AG08395 (cell line): ENCODE measurements at regions not wholly inside any gene's neighbourhood (a gene's known extent, or its start where the extent isn't known, plus 50 kb on each side); places are given as distances from the start of the nearest gene placed in this dataset.

Experiments used
- DNase-seq: peaks from one replicate; pipeline ENCODE4 v3.0.0; 2012; ENCODE audit warnings: mixed read lengths, low spot score

GRCh38 chr1:185578293-185578692 lies 155.9 kb upstream of the HMCN1 start:
- DNase-seq: no peak

- DNase-seq: no peak
These were observed 159.9 kb upstream of the HMCN1 start for GRCh38 chr1:185574139-185574875.

- no peak for DNase-seq
These were observed 160.5 kb upstream of the HMCN1 start for GRCh38 chr1:185573677-185574076.

GRCh38 chr1:185573162-185573561 lies 161.0 kb upstream of the HMCN1 start:
- DNase-seq: no peak

GRCh38 chr1:185570962-185571361 lies 163.2 kb upstream of the HMCN1 start:
- no peak for DNase-seq

- no peak for DNase-seq
These were observed 165.8 kb upstream of the HMCN1 start for GRCh38 chr1:185568155-185569123.

GRCh38 chr1:185567440-185567839 lies 166.8 kb upstream of the HMCN1 start:
- DNase-seq: no peak

GRCh38 chr1:185566995-185567394 lies 167.2 kb upstream of the HMCN1 start:
- DNase-seq: no peak

- DNase-seq: peak; percentile 41
These were observed 168.9 kb upstream of the HMCN1 start for GRCh38 chr1:185565302-185565701.

- no peak for DNase-seq
These were observed 169.4 kb upstream of the HMCN1 start for GRCh38 chr1:185564816-185565215.

GRCh38 chr1:185562461-185563359 lies 171.5 kb upstream of the HMCN1 start:
- DNase-seq: no peak

- no peak for DNase-seq
These were observed 172.6 kb upstream of the HMCN1 start for GRCh38 chr1:185561629-185562028.

- DNase-seq: no peak
These were observed 173.4 kb upstream of the HMCN1 start for GRCh38 chr1:185560760-185561159.

- peak; percentile 60 for DNase-seq
These were observed 174.4 kb upstream of the HMCN1 start for GRCh38 chr1:185559684-185560331.

- no peak for DNase-seq
These were observed 175.0 kb upstream of the HMCN1 start for GRCh38 chr1:185559151-185559550.

- DNase-seq: no peak
These were observed 177.6 kb upstream of the HMCN1 start for GRCh38 chr1:185556561-185556960.

GRCh38 chr1:185555743-185556142 lies 178.4 kb upstream of the HMCN1 start:
- no peak for DNase-seq

- DNase-seq: no peak
These were observed 183.2 kb upstream of the HMCN1 start for GRCh38 chr1:185551008-185551407.

GRCh38 chr1:185549906-185550305 lies 184.3 kb upstream of the HMCN1 start:
- DNase-seq: no peak

- DNase-seq: no peak
These were observed 188.2 kb upstream of the HMCN1 start for GRCh38 chr1:185546029-185546428.

- DNase-seq: peak; percentile 40
These were observed 192.3 kb upstream of the HMCN1 start for GRCh38 chr1:185541871-185542301.
